Activated CD8-positive, alpha-beta T cell treated with anti-CD3 and anti-CD28 coated beads, Interleukin-2, amount 10 ng/mL, durations not matched to agents 7 days and 5 days (primary cell): ENCODE measurements at regions not wholly inside any gene's neighbourhood (a gene's known extent, or its start where the extent isn't known, plus 50 kb on each side); places are given as distances from the start of the nearest gene placed in this dataset.

ENCODE experiments used
- ATAC-seq: fragments of 150-1000 bp; cut with Tn5 transposase; one replicate; pipeline ENCODE4 v1.10.0; 2021; ENCODE audit warnings: moderate library complexity
- CTCF ChIA-PET: fragments of 350-600 bp; sonication (Branson Sonifier 250); formaldehyde crosslinking; loops from one replicate; lab custom pipeline; 2021; ENCODE audit warnings: antibody characterized with exemption; lab: Charles Lee
- POLR2A ChIA-PET: fragments of 350-600 bp; sonication (Branson Sonifier 250); formaldehyde crosslinking; loops from one replicate; lab custom pipeline; 2021; ENCODE audit warnings: antibody characterized with exemption; lab: Charles Lee
- DNase-seq: peaks from one replicate; pipeline ENCODE4 v3.0.0-alpha.2; 2020
- H3K27ac Mint-ChIP-seq: one replicate; pipeline ENCODE4 v1.8.0; 2021; ENCODE audit warnings: mild to moderate bottlenecking, mixed read lengths
- H3K27me3 Mint-ChIP-seq: one replicate; pipeline ENCODE4 v1.8.0; 2021; ENCODE audit warnings: low read depth, mixed read lengths
- H3K36me3 Mint-ChIP-seq: one replicate; pipeline ENCODE4 v1.8.0; 2021; ENCODE audit warnings: low read depth, mixed read lengths
- H3K4me1 Mint-ChIP-seq: one replicate; pipeline ENCODE4 v1.8.0; 2021; ENCODE audit warnings: low read depth, mixed read lengths
- H3K4me3 Mint-ChIP-seq: one replicate; pipeline ENCODE4 v1.8.0; 2021; ENCODE audit warnings: mild to moderate bottlenecking, mixed read lengths
- H3K9me3 Mint-ChIP-seq: one replicate; pipeline ENCODE4 v1.8.0; 2022; ENCODE audit warnings: mixed read lengths; ENCODE audit not compliant: insufficient read depth

DNA sequence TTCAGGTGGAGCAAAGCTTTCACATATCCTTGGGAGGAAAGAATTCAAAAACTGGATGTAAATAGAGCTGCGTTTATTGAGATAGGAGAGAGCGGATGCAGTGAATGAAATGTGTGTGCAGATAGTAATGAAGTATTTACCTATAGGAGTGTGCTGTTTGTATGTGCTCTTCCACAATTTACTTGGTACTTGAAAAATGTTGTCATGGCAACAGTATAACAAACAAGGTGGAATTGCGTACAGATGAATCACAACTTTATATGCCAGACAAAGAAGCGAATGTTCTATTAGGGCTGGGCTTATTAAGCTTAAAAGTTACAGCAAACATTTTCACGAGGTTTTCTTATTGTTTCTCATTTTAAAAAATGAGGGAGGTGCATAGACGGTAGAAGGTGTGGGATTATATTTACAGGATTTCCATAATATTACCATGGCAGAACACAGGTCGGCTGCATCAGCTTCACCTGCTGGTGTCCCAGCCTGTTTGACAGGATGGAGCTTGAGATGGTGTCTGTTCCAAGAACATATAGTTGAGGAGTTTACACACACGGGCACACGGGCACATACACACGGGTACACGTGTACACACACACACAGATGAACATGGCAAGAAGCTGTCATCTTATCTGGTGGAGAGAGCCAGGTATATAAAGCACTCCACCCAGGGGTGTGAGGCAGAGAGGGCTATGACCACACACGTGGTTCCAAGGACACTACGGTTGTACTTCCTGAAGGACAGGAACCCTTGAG, 155.7 kb downstream of the RMI1 start:
- peaks cover 7% of the 10 kb centered on the region for H3K4me1 Mint-ChIP-seq
- no peak overlapping the region for H3K4me3 Mint-ChIP-seq
- POLR2A ChIA-PET = no interaction called here
- no peak for ATAC-seq
- CTCF ChIA-PET = no interaction called here
- H3K9me3 Mint-ChIP-seq = no peaks in the 10 kb centered on the region
- no peak for DNase-seq
- peaks cover 33% of the 10 kb centered on the region for H3K27me3 Mint-ChIP-seq
- no peaks in the 10 kb centered on the region for H3K36me3 Mint-ChIP-seq
- no peak overlapping the region for H3K27ac Mint-ChIP-seq

DNA sequence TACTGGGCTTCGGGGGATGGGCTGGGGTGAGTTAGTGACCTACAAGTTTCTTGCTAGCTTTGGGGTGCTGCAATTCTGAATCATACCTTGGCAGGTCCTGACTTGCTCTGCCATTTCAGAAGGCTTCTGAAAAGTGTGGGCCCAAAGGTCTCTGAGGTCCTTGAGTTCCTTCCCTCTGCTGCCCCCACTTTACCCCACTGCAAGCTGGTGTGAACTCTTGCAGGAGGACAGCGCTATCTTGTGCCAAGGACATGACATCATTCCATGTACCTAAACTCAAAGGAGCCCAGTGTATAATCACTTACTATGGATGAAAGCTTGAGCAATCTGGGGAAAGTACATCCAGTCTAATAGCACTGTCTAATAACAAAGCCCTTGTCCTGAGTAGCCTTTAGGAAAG, 157.4 kb downstream of the RMI1 start:
- H3K4me1 Mint-ChIP-seq = peaks cover 7% of the 10 kb centered on the region
- no peak for ATAC-seq
- H3K4me3 Mint-ChIP-seq = no peak overlapping the region
- H3K9me3 Mint-ChIP-seq = no peaks in the 10 kb centered on the region
- no peak for DNase-seq
- ChIA-PET CTCF (interaction anchor here (1.1 kb wide), 1 partner anchor 27 kb away, joined by 3 read pairs; no protein-coding TSS in a partner anchor), POLR2A (no interaction called here)
- no peaks in the 10 kb centered on the region for H3K36me3 Mint-ChIP-seq
- peaks cover 48% of the 10 kb centered on the region for H3K27me3 Mint-ChIP-seq
- H3K27ac Mint-ChIP-seq = no peak overlapping the region

DNA sequence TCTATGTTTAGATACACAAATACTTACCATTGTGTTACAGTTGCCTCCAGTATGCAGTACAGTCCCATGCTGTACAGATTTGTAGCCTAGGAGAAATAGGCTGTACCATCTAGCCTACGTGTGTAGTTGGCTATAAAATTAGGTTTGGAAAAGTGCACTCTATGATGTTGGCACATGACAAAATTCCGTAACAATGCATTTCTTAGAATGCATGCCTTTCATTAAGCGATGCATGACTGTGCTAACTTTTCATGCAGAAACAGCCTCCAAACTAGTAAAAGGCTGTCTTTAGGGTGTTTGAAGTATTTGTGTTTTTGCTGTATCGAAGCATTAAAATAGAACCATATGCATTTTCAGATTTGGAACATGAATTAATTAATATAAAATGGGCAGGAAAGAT, 157.9 kb downstream of the RMI1 start:
- Mint-ChIP-seq H3K4me3 (no peak overlapping the region), H3K9me3 (no peaks in the 10 kb centered on the region), H3K27me3 (peaks cover 50% of the 10 kb centered on the region), H3K27ac (no peak overlapping the region), H3K36me3 (no peaks in the 10 kb centered on the region), H3K4me1 (peaks cover 7% of the 10 kb centered on the region)
- ATAC-seq = no peak
- CTCF ChIA-PET = interaction anchor here (1.4 kb wide), 1 partner anchor 13 kb away, joined by 4 read pairs; no protein-coding TSS in a partner anchor
- no peak for DNase-seq
- POLR2A ChIA-PET = no interaction called here

DNA sequence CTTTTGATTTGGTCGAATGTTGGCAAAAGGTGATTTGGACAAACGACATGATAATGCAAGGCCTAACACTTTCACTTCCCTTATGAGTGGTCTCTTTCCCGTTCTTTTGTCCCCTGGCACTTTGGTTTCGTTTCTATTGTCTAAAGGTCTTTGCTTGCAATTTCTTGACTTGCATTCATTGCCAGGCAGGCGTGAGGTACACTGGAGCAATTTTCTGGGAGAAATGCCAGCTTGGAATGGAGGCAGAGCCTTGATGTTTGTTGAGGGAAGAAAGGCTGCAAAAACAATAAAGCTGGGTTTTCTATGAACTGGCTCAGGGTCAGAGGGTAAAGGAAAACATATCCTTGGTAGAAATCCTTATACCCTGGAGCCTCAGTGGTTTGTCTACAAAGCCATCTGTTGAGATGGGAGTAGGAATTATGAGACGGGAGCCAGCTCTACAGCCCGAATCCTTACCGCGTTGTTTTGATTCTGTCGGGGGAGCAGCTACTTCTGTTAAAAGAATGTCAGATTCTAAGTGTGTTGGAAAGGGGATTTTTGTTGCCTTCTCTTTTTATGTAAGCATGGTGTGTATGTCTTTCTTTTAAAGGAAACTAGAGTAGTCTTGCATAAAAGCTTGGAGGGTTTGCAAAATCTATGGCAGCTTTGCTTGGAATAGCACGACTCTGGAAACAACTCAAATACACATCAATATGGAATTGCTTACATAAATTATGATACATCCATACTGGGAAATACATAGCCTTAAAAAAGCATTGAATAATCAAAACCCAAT, 158.9 kb downstream of the RMI1 start:
- Mint-ChIP-seq H3K4me3 (peak overlapping the region; percentile 73), H3K27ac (no peak overlapping the region)
- POLR2A ChIA-PET = no interaction called here

DNA sequence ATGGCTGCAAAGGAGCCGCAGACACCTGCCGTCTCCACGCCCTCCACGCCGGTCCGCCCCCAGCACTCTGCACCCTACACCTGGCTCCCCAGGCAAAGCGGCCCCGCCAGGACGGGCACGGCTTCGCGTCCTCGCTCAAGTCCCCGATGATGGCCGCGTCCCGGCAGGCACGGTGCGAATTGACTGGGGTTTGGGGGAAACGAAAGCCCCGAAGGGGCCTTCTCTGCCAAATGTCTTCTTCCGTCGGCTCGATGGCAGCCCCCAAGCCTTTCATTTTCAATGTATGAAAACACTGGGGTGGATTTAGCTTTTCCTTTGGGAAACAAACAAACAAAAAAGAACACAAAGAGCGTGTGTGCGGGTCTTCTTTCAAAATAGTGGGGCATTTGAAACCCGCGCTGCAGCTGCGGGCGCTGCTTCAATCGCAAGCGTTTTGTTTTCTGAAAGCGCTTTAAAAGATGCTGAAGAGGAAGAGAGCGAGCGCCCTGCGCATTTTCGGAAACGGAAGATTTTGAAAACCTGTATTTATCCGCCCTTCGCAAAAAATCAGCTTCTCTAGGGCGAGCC, 160.0 kb downstream of the RMI1 start:
- peak; percentile 76 for ATAC-seq
- H3K9me3 Mint-ChIP-seq = no peaks in the 10 kb centered on the region
- DNase-seq = peak; percentile 27
- peaks cover 51% of the 10 kb centered on the region for H3K27me3 Mint-ChIP-seq
- peak overlapping the region; percentile 73 for H3K4me3 Mint-ChIP-seq
- ChIA-PET CTCF (interaction anchor here (1.0 to 1.9 kb wide), 4 partner anchors 33 to 257 kb away, joined by 3 to 8 read pairs (median 4); no protein-coding TSS in a partner anchor), POLR2A (no interaction called here)
- H3K27ac Mint-ChIP-seq = no peak overlapping the region
- H3K36me3 Mint-ChIP-seq = no peaks in the 10 kb centered on the region
- peaks cover 7% of the 10 kb centered on the region for H3K4me1 Mint-ChIP-seq

More for the DNA sequence above, 158.9 kb downstream of the RMI1 start:
- H3K4me1 Mint-ChIP-seq = peaks cover 7% of the 10 kb centered on the region
- no peaks in the 10 kb centered on the region for H3K36me3 Mint-ChIP-seq
- peaks cover 51% of the 10 kb centered on the region for H3K27me3 Mint-ChIP-seq
- DNase-seq (no peak), ATAC-seq (no peak)
- CTCF ChIA-PET = interaction anchor here (1.4 to 1.8 kb wide), 2 partner anchors 12 to 176 kb away, joined by 4 to 5 read pairs; no protein-coding TSS in a partner anchor
- no peaks in the 10 kb centered on the region for H3K9me3 Mint-ChIP-seq

DNA sequence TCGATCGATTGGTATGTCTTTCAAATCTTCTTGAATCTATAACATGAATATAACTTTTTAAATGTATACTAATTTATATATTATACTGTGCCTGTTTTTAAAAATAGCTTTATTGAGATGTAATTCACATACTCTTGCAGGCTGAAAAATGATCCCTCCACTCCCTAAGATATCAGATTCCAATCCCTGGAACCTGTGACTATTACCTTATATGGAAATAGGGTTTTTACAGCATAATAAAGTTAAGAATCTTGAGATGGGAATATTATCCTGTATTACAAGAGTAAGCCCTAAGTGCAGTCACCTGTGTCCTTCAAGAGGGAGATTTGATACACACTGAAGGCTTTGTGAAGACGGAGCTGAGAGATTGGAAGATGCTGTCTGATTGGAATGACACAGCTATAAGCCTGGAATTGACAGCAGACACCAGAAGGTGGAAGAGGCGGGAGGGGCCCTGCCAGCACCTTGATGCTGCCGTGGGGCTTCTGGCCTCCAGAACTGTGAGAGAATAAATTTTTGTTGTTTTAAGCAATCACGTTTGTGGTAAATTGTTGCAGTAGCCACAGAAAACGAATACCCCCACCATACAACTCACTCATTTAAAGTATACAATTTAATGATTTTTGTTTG, 161.3 kb downstream of the RMI1 start:
- ChIA-PET POLR2A (no interaction called here), CTCF (interaction anchor here (1.6 to 1.9 kb wide), 2 partner anchors 119 to 255 kb away, joined by 4 to 8 read pairs; no protein-coding TSS in a partner anchor)
- DNase-seq = no peak
- ATAC-seq = no peak
- H3K27me3 Mint-ChIP-seq = peaks cover 49% of the 10 kb centered on the region
- no peak overlapping the region for H3K4me3 Mint-ChIP-seq
- peaks cover 7% of the 10 kb centered on the region for H3K4me1 Mint-ChIP-seq
- H3K9me3 Mint-ChIP-seq = no peaks in the 10 kb centered on the region
- no peak overlapping the region for H3K27ac Mint-ChIP-seq
- H3K36me3 Mint-ChIP-seq = no peaks in the 10 kb centered on the region

DNA sequence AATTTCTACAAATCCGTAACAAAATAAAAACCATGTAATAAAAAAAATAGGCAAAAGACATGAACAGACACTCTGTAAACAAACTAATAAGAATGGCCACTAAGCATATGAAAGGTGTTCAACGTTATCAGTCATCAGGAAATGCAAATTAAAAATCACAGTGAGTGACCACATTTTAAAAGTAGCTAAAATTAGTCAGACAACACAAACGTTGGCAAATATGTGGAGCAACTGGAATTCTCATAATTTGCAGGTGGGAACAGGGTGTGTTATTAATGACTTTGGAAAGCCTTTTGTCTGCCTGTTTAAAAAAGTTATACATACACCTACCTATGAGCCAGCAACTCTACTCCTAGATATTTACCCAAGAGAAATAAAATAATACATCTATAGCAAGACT, 164.4 kb downstream of the RMI1 start:
- Mint-ChIP-seq H3K9me3 (no peaks in the 10 kb centered on the region), H3K27me3 (peaks cover 35% of the 10 kb centered on the region), H3K4me1 (peaks cover 6% of the 10 kb centered on the region), H3K36me3 (no peaks in the 10 kb centered on the region), H3K27ac (no peak overlapping the region), H3K4me3 (no peak overlapping the region)
- ATAC-seq (no peak), DNase-seq (no peak)
- ChIA-PET POLR2A (no interaction called here), CTCF (interaction anchor here (1.9 kb wide), 1 partner anchor 28 kb away, joined by 5 read pairs; no protein-coding TSS in a partner anchor)

DNA sequence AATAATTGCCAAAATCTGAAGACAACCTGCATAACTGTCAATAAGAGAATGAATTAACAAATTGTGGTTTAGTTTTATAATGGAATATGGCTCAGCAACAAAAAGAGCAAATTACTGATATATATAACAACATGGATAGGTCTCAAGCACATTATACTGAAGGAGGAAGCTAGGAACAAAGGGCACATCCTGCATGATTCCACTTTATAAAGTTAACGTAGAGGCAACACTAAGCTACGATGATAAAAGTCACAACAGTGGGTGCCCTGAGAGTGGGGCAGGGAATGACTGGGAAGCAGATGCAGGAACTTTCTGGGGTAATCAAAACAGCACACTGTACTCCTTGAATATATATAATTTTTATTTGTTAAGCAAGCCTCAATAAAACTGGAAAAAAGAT, 165.2 kb downstream of the RMI1 start:
- DNase-seq (no peak), ATAC-seq (no peak)
- CTCF ChIA-PET = interaction anchor here (1.9 kb wide), 1 partner anchor 27 kb away, joined by 5 read pairs; no protein-coding TSS in a partner anchor
- POLR2A ChIA-PET = no interaction called here
- no peak overlapping the region for H3K4me3 Mint-ChIP-seq
- no peak overlapping the region for H3K27ac Mint-ChIP-seq
- peaks cover 30% of the 10 kb centered on the region for H3K27me3 Mint-ChIP-seq
- no peaks in the 10 kb centered on the region for H3K36me3 Mint-ChIP-seq
- H3K4me1 Mint-ChIP-seq = peaks cover 2% of the 10 kb centered on the region
- H3K9me3 Mint-ChIP-seq = no peaks in the 10 kb centered on the region

DNA sequence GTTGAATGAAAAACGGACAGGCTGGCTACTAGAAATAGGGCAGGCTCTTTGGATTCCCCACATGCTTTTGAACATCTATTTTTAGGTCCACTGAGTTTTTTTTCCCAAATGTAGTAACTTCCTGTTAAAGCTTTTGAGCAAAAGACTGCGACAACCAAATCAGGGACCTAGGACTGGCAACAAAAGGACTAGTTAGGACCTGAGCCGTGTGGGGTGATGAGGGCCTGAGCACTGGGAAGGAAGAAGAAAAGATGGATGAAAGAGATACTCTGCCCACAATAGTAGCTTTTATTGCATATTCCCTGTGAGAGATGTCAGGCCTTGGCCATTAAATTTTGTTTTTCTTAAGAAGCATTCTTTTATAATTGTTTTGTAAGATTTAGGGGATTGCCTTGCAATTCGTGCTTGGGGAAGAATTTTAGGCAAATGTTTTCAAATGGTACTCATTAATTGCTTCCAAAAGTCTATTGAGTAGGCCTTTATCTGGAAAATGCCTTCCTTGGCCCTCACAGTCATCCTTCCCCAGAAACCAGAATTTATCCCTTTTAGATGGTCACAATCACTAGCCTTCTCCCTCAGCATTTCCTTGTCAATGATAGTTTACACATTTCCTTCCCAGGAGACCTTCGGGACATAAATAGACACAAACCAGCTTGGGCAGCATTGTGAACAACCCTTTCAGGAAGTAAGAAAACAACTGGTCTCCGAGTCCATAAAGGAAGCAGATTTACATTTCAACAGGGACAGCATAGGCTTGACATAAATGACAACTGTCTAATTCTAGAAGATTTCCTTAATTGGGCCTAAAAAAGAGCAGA, 166.5 kb downstream of the RMI1 start:
- Mint-ChIP-seq H3K9me3 (no peaks in the 10 kb centered on the region), H3K4me3 (no peak overlapping the region), H3K36me3 (no peaks in the 10 kb centered on the region), H3K27me3 (peaks cover 16% of the 10 kb centered on the region), H3K4me1 (no peaks in the 10 kb centered on the region), H3K27ac (no peak overlapping the region)
- ChIA-PET CTCF (interaction anchor here (1.6 to 1.9 kb wide), 2 partner anchors 16 to 26 kb away, joined by 5 read pairs; no protein-coding TSS in a partner anchor), POLR2A (no interaction called here)
- DNase-seq = no peak
- ATAC-seq = no peak

DNA sequence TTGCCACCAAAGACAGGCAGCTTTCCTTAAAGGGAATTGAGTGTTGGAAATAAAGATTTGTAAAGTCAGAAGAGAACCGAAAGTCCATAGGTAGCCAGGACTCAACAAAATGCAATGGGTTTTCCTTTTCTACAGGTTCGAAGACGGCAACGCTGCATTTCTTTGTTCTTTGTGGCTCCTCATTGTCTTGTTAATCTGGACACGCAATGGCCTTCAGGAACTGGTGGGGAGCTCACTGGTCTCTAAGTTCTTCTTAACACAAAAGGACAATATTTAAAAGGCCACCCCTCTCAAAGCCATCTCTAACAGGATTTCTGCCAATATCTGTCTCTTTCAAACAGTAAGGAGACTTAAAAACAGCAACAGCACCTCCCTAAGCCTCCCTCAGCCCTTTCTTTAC, 170.6 kb downstream of the RMI1 start:
- ChIA-PET POLR2A (no interaction called here), CTCF (interaction anchor here (1.4 to 1.8 kb wide), 3 partner anchors 12 to 22 kb away, joined by 4 to 8 read pairs (median 5); no protein-coding TSS in a partner anchor)
- ATAC-seq = no peak
- H3K4me3 Mint-ChIP-seq = no peak overlapping the region
- H3K27ac Mint-ChIP-seq = no peak overlapping the region
- H3K9me3 Mint-ChIP-seq = no peaks in the 10 kb centered on the region
- H3K4me1 Mint-ChIP-seq = no peaks in the 10 kb centered on the region
- H3K36me3 Mint-ChIP-seq = no peaks in the 10 kb centered on the region
- peaks cover 9% of the 10 kb centered on the region for H3K27me3 Mint-ChIP-seq
- no peak for DNase-seq
